Upper lobe of right lung (tissue), 1 donor: ENCODE measurements at regions not wholly inside any gene's neighbourhood (a gene's known extent, or its start where the extent isn't known, plus 50 kb on each side); places are given as distances from the start of the nearest gene placed in this dataset.
A peak's percentile ranks its signal among the peaks of the same experiment; 100 is the strongest.

Source experiments
- ATAC-seq: fragments of 200-7000 bp; cut with Tn5 transposase; one replicate; pipeline ENCODE4 v1.9.1; 2020; ENCODE audit warnings: mild to moderate bottlenecking, moderate library complexity
- DNase-seq: peaks from one replicate; pipeline ENCODE4 v3.0.0-alpha.2; 2020
- H3K27ac ChIP-seq: fragments of 200-600 bp; one replicate; pipeline ENCODE4 v1.8.0; 2022
- H3K27me3 ChIP-seq: fragments of 200-600 bp; one replicate; pipeline ENCODE4 v1.8.0; 2022; ENCODE audit warnings: mild to moderate bottlenecking
- H3K36me3 ChIP-seq: fragments of 200-600 bp; one replicate; pipeline ENCODE4 v1.8.0; 2022
- H3K4me1 ChIP-seq: fragments of 200-600 bp; one replicate; pipeline ENCODE4 v1.8.0; 2022
- H3K4me3 ChIP-seq: fragments of 200-600 bp; one replicate; pipeline ENCODE4 v1.8.0; 2022; ENCODE audit warnings: mild to moderate bottlenecking
- H3K9me3 ChIP-seq: fragments of 200-600 bp; one replicate; pipeline ENCODE4 v1.8.0; 2022
- intact Hi-C: fragments of 100-400 bp; cut with DNase I; formaldehyde crosslinking; loops from one replicate; pipeline ENCODE4 v1.11.0; 2022
- TF ChIP-seq, protein P1 (sequence below): fragments of 200-600 bp; IDR thresholded peaks from one replicate; pipeline ENCODE4 v1.8.0; 2022; ENCODE audit warnings: antibody characterized with exemption
- donor health status: DM: no; HTN: yes; CAD: no; lungs with severe emphysema.

DNA sequence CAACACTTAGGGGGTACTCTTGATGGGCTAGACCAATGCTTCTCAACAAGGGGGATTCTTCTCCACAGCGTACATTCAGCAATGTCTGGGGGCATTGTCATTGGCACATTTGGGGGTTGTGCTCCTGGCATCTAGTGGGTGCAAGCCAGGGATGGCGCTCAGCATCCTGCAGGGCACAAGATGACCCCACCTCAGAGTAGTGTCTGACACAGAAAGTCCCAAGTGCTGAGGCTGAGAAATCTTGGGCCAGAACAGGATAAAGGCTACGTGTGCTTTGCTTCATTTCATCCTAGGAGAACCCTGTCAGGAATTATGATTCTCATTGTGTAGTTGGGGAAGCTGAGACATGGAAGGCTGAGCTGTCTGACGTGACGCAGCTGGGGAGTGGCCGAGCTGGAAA, 298.6 kb downstream of the CDH26 start:
- no peaks in the 10 kb centered on the region for H3K27me3 ChIP-seq
- H3K9me3 ChIP-seq = no peaks in the 10 kb centered on the region
- H3K4me3 ChIP-seq = no peak overlapping the region
- DNase-seq (no peak), ATAC-seq (no peak)
- H3K4me1 ChIP-seq = no peaks in the 10 kb centered on the region
- H3K27ac ChIP-seq = no peak overlapping the region
- intact Hi-C loops = no loop called here
- no peaks in the 10 kb centered on the region for H3K36me3 ChIP-seq
- TF ChIP-seq, protein P1, sequence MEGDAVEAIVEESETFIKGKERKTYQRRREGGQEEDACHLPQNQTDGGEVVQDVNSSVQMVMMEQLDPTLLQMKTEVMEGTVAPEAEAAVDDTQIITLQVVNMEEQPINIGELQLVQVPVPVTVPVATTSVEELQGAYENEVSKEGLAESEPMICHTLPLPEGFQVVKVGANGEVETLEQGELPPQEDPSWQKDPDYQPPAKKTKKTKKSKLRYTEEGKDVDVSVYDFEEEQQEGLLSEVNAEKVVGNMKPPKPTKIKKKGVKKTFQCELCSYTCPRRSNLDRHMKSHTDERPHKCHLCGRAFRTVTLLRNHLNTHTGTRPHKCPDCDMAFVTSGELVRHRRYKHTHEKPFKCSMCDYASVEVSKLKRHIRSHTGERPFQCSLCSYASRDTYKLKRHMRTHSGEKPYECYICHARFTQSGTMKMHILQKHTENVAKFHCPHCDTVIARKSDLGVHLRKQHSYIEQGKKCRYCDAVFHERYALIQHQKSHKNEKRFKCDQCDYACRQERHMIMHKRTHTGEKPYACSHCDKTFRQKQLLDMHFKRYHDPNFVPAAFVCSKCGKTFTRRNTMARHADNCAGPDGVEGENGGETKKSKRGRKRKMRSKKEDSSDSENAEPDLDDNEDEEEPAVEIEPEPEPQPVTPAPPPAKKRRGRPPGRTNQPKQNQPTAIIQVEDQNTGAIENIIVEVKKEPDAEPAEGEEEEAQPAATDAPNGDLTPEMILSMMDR = no peak

DNA sequence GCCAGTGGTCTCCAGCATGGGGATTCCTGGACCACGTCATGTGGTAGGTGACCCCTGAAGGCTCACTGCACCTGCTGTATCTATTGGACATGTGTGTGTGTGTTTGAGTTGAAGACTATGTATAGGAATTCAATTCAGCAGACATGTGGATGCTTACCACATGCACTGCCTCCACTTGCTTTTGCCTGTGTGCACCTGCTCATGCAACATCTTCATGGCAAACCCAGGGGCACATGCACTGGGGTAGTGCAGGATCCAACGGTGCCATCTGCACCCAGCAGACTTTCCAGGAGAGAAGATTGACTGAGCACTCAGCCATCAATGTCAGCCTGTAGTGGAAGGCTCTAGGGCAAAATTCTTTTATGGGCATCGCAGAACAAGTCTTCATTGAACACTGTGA, 299.4 kb downstream of the CDH26 start:
- TF ChIP-seq, protein P1 = no peak
- DNase-seq (no peak), ATAC-seq (no peak)

DNA sequence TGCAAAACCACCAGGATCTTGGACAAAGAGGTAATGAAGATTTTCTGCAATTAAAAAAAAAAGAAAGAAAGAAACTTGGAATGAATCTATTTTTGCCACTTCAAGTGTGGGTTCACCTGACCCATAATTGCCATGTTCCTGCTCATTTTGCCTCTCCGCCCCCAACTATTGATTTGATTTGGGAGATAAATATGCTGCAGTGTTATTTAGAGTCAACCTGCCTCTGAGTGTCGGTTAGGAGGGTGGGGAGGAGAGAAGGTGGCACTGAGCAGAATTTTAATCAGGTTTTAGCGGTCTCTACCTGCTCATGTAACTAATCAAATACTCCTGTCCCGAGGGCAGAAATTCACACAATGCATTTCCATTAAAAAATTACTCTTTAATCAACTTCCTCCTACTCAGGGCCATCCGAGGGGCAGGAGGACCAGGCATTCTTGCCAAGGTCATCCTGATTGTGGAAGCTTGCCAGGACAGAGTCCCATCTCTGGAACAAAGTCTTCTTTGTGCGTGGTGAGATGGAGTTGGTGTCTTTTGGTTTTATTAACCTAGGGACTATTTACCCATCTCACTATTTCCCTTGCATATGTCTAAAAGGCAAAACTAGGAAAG, 300.1 kb downstream of the CDH26 start:
- intact Hi-C loops = no loop called here
- no peak for ATAC-seq

More for the DNA sequence above, 299.4 kb downstream of the CDH26 start:
- no peaks in the 10 kb centered on the region for H3K4me1 ChIP-seq
- H3K27me3 ChIP-seq = no peaks in the 10 kb centered on the region
- H3K36me3 ChIP-seq = no peaks in the 10 kb centered on the region
- H3K9me3 ChIP-seq = no peaks in the 10 kb centered on the region
- intact Hi-C loops = no loop called here
- H3K27ac ChIP-seq = no peak overlapping the region
- no peak overlapping the region for H3K4me3 ChIP-seq

DNA sequence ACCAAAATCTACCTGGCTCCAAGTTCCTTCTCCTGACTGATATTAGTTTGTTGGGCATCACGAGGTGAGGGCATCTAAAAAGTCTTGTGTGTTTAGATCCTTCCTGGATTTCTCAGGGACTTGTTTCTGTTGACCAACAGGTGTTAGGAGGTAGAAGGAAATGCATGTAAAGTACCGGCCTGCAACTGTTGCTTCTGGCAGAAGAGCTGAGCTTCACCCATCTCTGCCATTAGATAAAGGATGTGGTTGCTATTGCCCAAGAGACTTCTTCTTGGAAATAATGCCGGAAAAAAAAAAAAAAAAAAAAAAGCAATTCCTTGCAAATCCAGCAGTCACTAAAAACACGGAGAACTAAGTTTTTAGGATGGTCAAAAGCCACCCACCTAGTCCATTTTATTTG, 303.1 kb downstream of the CDH26 start:
- no peak overlapping the region for H3K4me3 ChIP-seq
- H3K36me3 ChIP-seq = no peaks in the 10 kb centered on the region
- no peak for DNase-seq
- H3K9me3 ChIP-seq = no peaks in the 10 kb centered on the region
- no peak overlapping the region for H3K27ac ChIP-seq
- TF ChIP-seq, protein P1 = no peak
- H3K27me3 ChIP-seq = no peaks in the 10 kb centered on the region
- no peak for ATAC-seq
- intact Hi-C loops = no loop called here
- H3K4me1 ChIP-seq = no peaks in the 10 kb centered on the region

More for the DNA sequence above, 300.1 kb downstream of the CDH26 start:
- no peak overlapping the region for H3K27ac ChIP-seq
- H3K4me1 ChIP-seq = no peaks in the 10 kb centered on the region
- no peaks in the 10 kb centered on the region for H3K27me3 ChIP-seq
- H3K4me3 ChIP-seq = no peak overlapping the region
- H3K36me3 ChIP-seq = no peaks in the 10 kb centered on the region
- H3K9me3 ChIP-seq = no peaks in the 10 kb centered on the region
- no peak for DNase-seq
- TF ChIP-seq, protein P1 = no peak

DNA sequence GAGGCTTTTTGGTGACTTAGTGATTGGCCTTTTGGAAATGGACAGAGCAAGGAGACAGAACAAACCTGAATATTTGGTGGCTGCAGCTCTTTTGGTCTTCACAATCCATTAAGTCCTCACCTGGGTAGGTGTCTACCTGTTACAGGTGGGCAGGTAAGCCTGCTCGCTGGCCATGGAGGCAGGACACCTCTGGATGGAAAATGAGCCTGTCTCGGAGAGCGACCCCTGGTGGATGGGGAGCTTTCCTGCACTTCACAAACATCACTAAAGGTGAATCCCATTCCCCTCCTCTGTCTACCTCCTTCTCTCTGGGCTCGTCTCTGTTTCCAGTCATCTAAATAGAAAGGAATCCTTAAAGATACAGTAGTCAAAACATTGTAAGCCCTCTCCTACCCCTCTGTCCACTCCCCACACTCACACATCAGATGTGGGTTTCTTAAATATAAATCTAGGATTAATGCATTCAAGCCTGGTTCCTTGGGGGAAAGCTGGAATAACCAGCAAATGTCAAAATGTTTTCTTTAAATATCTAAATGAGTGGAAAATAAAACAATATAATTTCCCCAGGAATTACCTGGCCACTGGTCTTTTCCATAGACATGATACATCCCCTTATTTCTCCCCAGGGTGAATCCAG, 304.9 kb downstream of the CDH26 start:
- intact Hi-C loops = no loop called here
- ATAC-seq = peak; percentile 82
- no peak for DNase-seq

More for the DNA sequence above, 304.9 kb downstream of the CDH26 start:
- H3K9me3 ChIP-seq = no peaks in the 10 kb centered on the region
- H3K4me1 ChIP-seq = no peaks in the 10 kb centered on the region
- H3K4me3 ChIP-seq = no peak overlapping the region
- H3K27me3 ChIP-seq = no peaks in the 10 kb centered on the region
- TF ChIP-seq, protein P1 = peak; percentile 74
- H3K36me3 ChIP-seq = no peaks in the 10 kb centered on the region
- H3K27ac ChIP-seq = no peak overlapping the region
